HL-60 (cell line): ENCODE measurements at regions not wholly inside any gene's neighbourhood (a gene's known extent, or its start where the extent isn't known, plus 50 kb on each side); places are given as distances from the start of the nearest gene placed in this dataset.

Experiments used
- POLR2AphosphoS5 ChIP-seq: IDR thresholded peaks from 2 replicates; pipeline ENCODE4 v1.6.1; 2012; ENCODE audit warnings: low read depth
- TF ChIP-seq, protein P1 (sequence below): IDR thresholded peaks from one replicate; pipeline ENCODE4 v1.5.1; 2011; ENCODE audit warnings: low read length, control low read depth, inconsistent platforms; ENCODE audit not compliant: insufficient read depth

DNA sequence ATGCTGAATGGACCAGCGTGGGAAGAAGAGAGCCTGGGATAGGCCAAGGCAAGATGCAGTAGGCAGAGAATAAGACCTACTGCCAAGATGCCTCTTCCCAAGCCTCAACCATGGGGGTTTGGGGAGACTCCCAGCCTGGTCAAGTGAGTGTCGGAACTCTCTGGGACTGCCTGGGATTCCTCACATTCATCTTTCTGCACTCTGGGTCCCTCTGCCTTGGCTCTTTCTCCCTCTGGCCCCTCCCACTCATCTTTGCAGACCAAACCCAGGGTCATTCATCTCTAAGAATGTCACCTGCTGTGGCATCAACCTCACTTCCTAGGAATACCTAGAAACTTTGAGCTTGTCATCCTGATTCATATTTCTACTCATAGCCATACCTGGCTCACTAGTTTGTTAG, 211.3 kb upstream of the HNRNPA3 start:
- TF ChIP-seq, protein P1, sequence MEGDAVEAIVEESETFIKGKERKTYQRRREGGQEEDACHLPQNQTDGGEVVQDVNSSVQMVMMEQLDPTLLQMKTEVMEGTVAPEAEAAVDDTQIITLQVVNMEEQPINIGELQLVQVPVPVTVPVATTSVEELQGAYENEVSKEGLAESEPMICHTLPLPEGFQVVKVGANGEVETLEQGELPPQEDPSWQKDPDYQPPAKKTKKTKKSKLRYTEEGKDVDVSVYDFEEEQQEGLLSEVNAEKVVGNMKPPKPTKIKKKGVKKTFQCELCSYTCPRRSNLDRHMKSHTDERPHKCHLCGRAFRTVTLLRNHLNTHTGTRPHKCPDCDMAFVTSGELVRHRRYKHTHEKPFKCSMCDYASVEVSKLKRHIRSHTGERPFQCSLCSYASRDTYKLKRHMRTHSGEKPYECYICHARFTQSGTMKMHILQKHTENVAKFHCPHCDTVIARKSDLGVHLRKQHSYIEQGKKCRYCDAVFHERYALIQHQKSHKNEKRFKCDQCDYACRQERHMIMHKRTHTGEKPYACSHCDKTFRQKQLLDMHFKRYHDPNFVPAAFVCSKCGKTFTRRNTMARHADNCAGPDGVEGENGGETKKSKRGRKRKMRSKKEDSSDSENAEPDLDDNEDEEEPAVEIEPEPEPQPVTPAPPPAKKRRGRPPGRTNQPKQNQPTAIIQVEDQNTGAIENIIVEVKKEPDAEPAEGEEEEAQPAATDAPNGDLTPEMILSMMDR = no peak
- no peak for TF ChIP-seq POLR2AphosphoS5
